Astrocyte (in vitro differentiated cells and primary cell): ENCODE measurements at regions not wholly inside any gene's neighbourhood (a gene's known extent, or its start where the extent isn't known, plus 50 kb on each side); places are given as distances from the start of the nearest gene placed in this dataset.
"Not testable (repeated sequence)": the region's sequence is repeated elsewhere in the genome, so short reads cannot be mapped to it uniquely, and the experiment has no call there.

Experiments used
- DNase-seq: peaks from one replicate; pipeline ENCODE4 v3.0.0-alpha.2; 2010; ENCODE audit warnings: low read depth
- FAIRE-seq: peaks from 2 replicates; lab custom pipeline; 2011; peaks lifted over from hg19 to GRCh38; lab: Jason Lieb, UNC
- H2AFZ ChIP-seq: 2 replicates; pipeline ENCODE4 v1.6.0; 2012; ENCODE audit warnings: low read depth, low read length, inconsistent platforms
- H3K27ac ChIP-seq: 2 replicates; pipeline ENCODE4 v1.5.1; 2011; ENCODE audit warnings: low read depth, low read length, inconsistent platforms
- H3K27me3 ChIP-seq: 2 replicates; pipeline ENCODE4 v1.6.0; 2011; ENCODE audit warnings: low read length, inconsistent platforms; ENCODE audit not compliant: insufficient read depth
- H3K36me3 ChIP-seq: 2 replicates; pipeline ENCODE4 v1.5.1; 2011; ENCODE audit warnings: low read length, inconsistent platforms; ENCODE audit not compliant: insufficient read depth
- H3K4me1 ChIP-seq: 2 replicates; pipeline ENCODE4 v1.5.1; 2011; ENCODE audit warnings: low read length, inconsistent platforms; ENCODE audit not compliant: insufficient read depth
- H3K4me2 ChIP-seq: 2 replicates; pipeline ENCODE4 v1.6.0; 2012; ENCODE audit warnings: low read length, inconsistent platforms
- H3K4me3 ChIP-seq: 2 replicates; pipeline ENCODE4 v1.5.1; 2011; ENCODE audit warnings: low read depth, mild to moderate bottlenecking, low read length, inconsistent platforms; ENCODE audit not compliant: insufficient read depth
- H3K79me2 ChIP-seq: 2 replicates; pipeline ENCODE4 v1.6.0; 2012; ENCODE audit warnings: mild to moderate bottlenecking, low read length, inconsistent platforms; ENCODE audit not compliant: insufficient read depth
- H3K9ac ChIP-seq: 2 replicates; pipeline ENCODE4 v1.6.0; 2012; ENCODE audit warnings: mild to moderate bottlenecking, low read length, inconsistent platforms
- H3K9me3 ChIP-seq: 2 replicates; pipeline ENCODE4 v1.5.1; 2012; ENCODE audit warnings: low read depth, mild to moderate bottlenecking, low read length, inconsistent platforms; ENCODE audit not compliant: insufficient read depth
- H4K20me1 ChIP-seq: 2 replicates; pipeline ENCODE4 v1.6.0; 2012; ENCODE audit warnings: low read length, inconsistent platforms; ENCODE audit not compliant: insufficient read depth
- H3K27ac Mint-ChIP-seq: one replicate; pipeline ENCODE4 v1.8.0; 2021; ENCODE audit warnings: mild to moderate bottlenecking, mixed read lengths; ENCODE audit not compliant: unreplicated experiment
- H3K27me3 Mint-ChIP-seq: one replicate; pipeline ENCODE4 v1.8.0; 2021; ENCODE audit warnings: low read depth, mixed read lengths; ENCODE audit not compliant: unreplicated experiment
- H3K36me3 Mint-ChIP-seq: one replicate; pipeline ENCODE4 v1.8.0; 2021; ENCODE audit warnings: low read depth, mixed read lengths; ENCODE audit not compliant: unreplicated experiment
- H3K4me1 Mint-ChIP-seq: one replicate; pipeline ENCODE4 v1.8.0; 2021; ENCODE audit warnings: low read depth, mixed read lengths; ENCODE audit not compliant: unreplicated experiment
- H3K4me3 Mint-ChIP-seq: one replicate; pipeline ENCODE4 v1.8.0; 2021; ENCODE audit warnings: mild to moderate bottlenecking, moderate library complexity, mixed read lengths; ENCODE audit not compliant: unreplicated experiment
- H3K9me3 Mint-ChIP-seq: one replicate; pipeline ENCODE4 v1.8.0; 2021; ENCODE audit warnings: mild to moderate bottlenecking, mixed read lengths; ENCODE audit not compliant: unreplicated experiment
- CTCF ChIP-seq: IDR thresholded peaks from 2 replicates; pipeline ENCODE4 v1.5.1; 2011; ENCODE audit warnings: low read depth, mild to moderate bottlenecking, inconsistent platforms, low read length, moderate library complexity; ENCODE audit not compliant: insufficient read depth
- EZH2 ChIP-seq: IDR thresholded peaks from 2 replicates; pipeline ENCODE4 v1.6.1; 2012; ENCODE audit warnings: mild to moderate bottlenecking, low read length, inconsistent platforms; ENCODE audit not compliant: insufficient read depth

- H3K4me1 Mint-ChIP-seq: peaks cover 16% of the 10 kb centered on the region
- H3K27ac Mint-ChIP-seq, H3K4me1 ChIP-seq, H3K9me3 Mint-ChIP-seq, H3K27ac ChIP-seq, DNase-seq, H3K27me3 Mint-ChIP-seq, H3K36me3 ChIP-seq, H3K36me3 Mint-ChIP-seq, H3K27me3 ChIP-seq, H3K9me3 ChIP-seq, H3K9ac ChIP-seq, H3K4me3 Mint-ChIP-seq, H3K4me2 ChIP-seq, H4K20me1 ChIP-seq, H3K79me2 ChIP-seq, H2AFZ ChIP-seq, FAIRE-seq, H3K4me3 ChIP-seq: not testable (repeated sequence)
Measured at GRCh38 chrX:80508083-80508482, 87.8 kb downstream of the TENT5D start.

GRCh38 chrX:80511969-80512760 lies 91.9 kb downstream of the TENT5D start:
- Histone ChIP-seq H3K4me3 (no peak overlapping the region), H2AFZ (no peak overlapping the region), H3K4me1 (no peaks in the 10 kb centered on the region), H3K9me3 (no peaks in the 10 kb centered on the region), H3K36me3 (no peaks in the 10 kb centered on the region), H3K4me2 (no peak overlapping the region), H3K27me3 (no peaks in the 10 kb centered on the region), H3K27ac (no peak overlapping the region), H4K20me1 (no peaks in the 10 kb centered on the region), H3K9ac (no peak overlapping the region), H3K79me2 (no peaks in the 10 kb centered on the region)
- peak overlapping the region; percentile 94 for H3K27ac Mint-ChIP-seq
- no peaks in the 10 kb centered on the region for H3K36me3 Mint-ChIP-seq
- peaks cover 22% of the 10 kb centered on the region for H3K4me1 Mint-ChIP-seq
- TF ChIP-seq CTCF (no peak), EZH2 (no peak)
- H3K4me3 Mint-ChIP-seq: peak overlapping the region; percentile 51
- peaks cover 3% of the 10 kb centered on the region for H3K9me3 Mint-ChIP-seq
- peak; percentile 77 for FAIRE-seq
- DNase-seq: peak; percentile 2
- H3K27me3 Mint-ChIP-seq: no peaks in the 10 kb centered on the region

GRCh38 chrX:80512924-80513323 lies 92.7 kb downstream of the TENT5D start:
- Mint-ChIP-seq H3K27me3 (no peaks in the 10 kb centered on the region), H3K36me3 (no peaks in the 10 kb centered on the region), H3K4me1 (peaks cover 22% of the 10 kb centered on the region), H3K9me3 (no peaks in the 10 kb centered on the region), H3K27ac (peak overlapping the region; percentile 94), H3K4me3 (no peak overlapping the region)
- Histone ChIP-seq H3K79me2 (no peaks in the 10 kb centered on the region), H3K27me3 (no peaks in the 10 kb centered on the region), H3K9ac (no peak overlapping the region), H3K27ac (no peak overlapping the region), H3K4me1 (no peaks in the 10 kb centered on the region), H3K4me2 (no peak overlapping the region), H4K20me1 (no peaks in the 10 kb centered on the region), H3K4me3 (no peak overlapping the region), H3K9me3 (no peaks in the 10 kb centered on the region), H3K36me3 (no peaks in the 10 kb centered on the region), H2AFZ (no peak overlapping the region)
- no peak for FAIRE-seq
- no peak for TF ChIP-seq EZH2
- no peak for TF ChIP-seq CTCF
- no peak for DNase-seq
